ENCODE measurements at regions not wholly inside any gene's neighbourhood (a gene's known extent, or its start where the extent isn't known, plus 50 kb on each side); places are given as distances from the start of the nearest gene placed in this dataset.

DNA sequence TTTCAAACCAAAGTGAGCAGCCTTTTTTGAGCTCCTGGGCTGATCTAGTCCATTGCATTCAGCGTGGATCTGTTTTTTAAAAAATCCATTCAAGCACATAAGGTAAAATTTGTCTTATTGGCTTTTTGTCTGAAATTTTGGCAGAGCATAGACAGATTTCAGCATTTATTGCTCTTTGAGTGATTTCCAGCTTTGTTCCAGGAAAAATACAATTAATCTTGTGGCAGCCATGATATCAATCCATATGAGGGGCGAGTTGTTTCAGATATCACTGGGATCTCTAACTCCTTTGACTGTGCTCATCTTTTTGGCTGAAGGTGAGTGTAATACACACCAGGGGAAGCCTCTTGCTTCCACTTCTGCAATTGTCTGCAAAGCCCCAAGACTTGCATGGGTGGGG is 523.9 kb downstream of the SLC4A3 start:
- Mint-ChIP-seq H3K4me1 (no peaks in the 10 kb centered on the region), H3K27ac (no peak overlapping the region), H3K36me3 (ENCODE audit: insufficient read depth in 1 of 3, low read depth in 3 of 3) (no peaks in the 10 kb centered on the region), H3K9me3 (no peaks in the 10 kb centered on the region), H3K27me3 (ENCODE audit: low read depth) (no peaks in the 10 kb centered on the region), H3K4me3 (no peak overlapping the region)
- H3K14ac ChIP-seq (ENCODE audit: insufficient read depth, low read length): no peak overlapping the region
- H3T11ph ChIP-seq (ENCODE audit: low read length): no peak overlapping the region
- H3K27me3 ChIP-seq (ENCODE audit: insufficient read depth, low read length): no peaks in the 10 kb centered on the region
- no peak overlapping the region for H3K23ac ChIP-seq (ENCODE audit: insufficient read length, low read depth, low read length)
- H3K27ac ChIP-seq (ENCODE audit: insufficient read length, low read depth, low read length): no peak overlapping the region
- DNase-seq: no peak
- no peak overlapping the region for H3K18ac ChIP-seq (ENCODE audit: insufficient read length, low read depth, low read length)
- H3K79me1 ChIP-seq (ENCODE audit: insufficient read depth, low read depth, low read length, poor library complexity, severe bottlenecking): no peaks in the 10 kb centered on the region
- H2BK15ac ChIP-seq (ENCODE audit: low read depth, low read length): no peak overlapping the region
- H3K4ac ChIP-seq (ENCODE audit: low read depth, low read length): no peak overlapping the region
- H2BK120ac ChIP-seq (ENCODE audit: low read depth, low read length, poor library complexity, severe bottlenecking): no peak overlapping the region
- H4K20me1 ChIP-seq (ENCODE audit: control insufficient read depth, insufficient read depth, insufficient read length): no peaks in the 10 kb centered on the region
- no peak overlapping the region for H4K5ac ChIP-seq (ENCODE audit: insufficient read length, low read depth, low read length)
- H2BK20ac ChIP-seq (ENCODE audit: low read depth, low read length, poor library complexity, severe bottlenecking): no peak overlapping the region
- H2AFZ ChIP-seq (ENCODE audit: low read length): no peak overlapping the region
- H3K4me2 ChIP-seq (ENCODE audit: insufficient read depth, insufficient read length, low read length): no peak overlapping the region
- H3K23me2 ChIP-seq (ENCODE audit: insufficient read length, low read depth, low read length, poor library complexity, severe bottlenecking): no peaks in the 10 kb centered on the region
- H3K79me2 ChIP-seq (ENCODE audit: insufficient read depth, low read length): no peaks in the 10 kb centered on the region
- no CpG with 5 or more reads among the region's 2 CpGs for WGBS (ENCODE audit: extremely low coverage, insufficient read length, low lambda C conversion rate)
- no peak overlapping the region for H2BK5ac ChIP-seq (ENCODE audit: insufficient read length, low read length)
- H3K4me1 ChIP-seq (ENCODE audit: insufficient read depth, low read length): no peaks in the 10 kb centered on the region
- H4K91ac ChIP-seq (ENCODE audit: insufficient read length, low read depth, low read length): no peak overlapping the region
- no peak overlapping the region for H2AK5ac ChIP-seq (ENCODE audit: insufficient read length, low read length)
- H3K56ac ChIP-seq (ENCODE audit: insufficient read length, low read depth, low read length): no peak overlapping the region
- H2BK12ac ChIP-seq (ENCODE audit: insufficient read length, low read depth, low read length): no peak overlapping the region
- H3K9ac ChIP-seq (ENCODE audit: extremely low read depth, insufficient read length, low read length): no peak overlapping the region
- TF ChIP-seq, protein P1, sequence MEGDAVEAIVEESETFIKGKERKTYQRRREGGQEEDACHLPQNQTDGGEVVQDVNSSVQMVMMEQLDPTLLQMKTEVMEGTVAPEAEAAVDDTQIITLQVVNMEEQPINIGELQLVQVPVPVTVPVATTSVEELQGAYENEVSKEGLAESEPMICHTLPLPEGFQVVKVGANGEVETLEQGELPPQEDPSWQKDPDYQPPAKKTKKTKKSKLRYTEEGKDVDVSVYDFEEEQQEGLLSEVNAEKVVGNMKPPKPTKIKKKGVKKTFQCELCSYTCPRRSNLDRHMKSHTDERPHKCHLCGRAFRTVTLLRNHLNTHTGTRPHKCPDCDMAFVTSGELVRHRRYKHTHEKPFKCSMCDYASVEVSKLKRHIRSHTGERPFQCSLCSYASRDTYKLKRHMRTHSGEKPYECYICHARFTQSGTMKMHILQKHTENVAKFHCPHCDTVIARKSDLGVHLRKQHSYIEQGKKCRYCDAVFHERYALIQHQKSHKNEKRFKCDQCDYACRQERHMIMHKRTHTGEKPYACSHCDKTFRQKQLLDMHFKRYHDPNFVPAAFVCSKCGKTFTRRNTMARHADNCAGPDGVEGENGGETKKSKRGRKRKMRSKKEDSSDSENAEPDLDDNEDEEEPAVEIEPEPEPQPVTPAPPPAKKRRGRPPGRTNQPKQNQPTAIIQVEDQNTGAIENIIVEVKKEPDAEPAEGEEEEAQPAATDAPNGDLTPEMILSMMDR (conservative IDR thresholded peaks at IDR 0.05): no peak
- no peaks in the 10 kb centered on the region for H3K9me3 ChIP-seq (ENCODE audit: control insufficient read depth, low read depth, low read length)
- no peak overlapping the region for H4K8ac ChIP-seq (replicated peaks; ENCODE audit: insufficient read length, low read depth, low read length)
